Activated CD4-positive, alpha-beta T cell treated with anti-CD3 and anti-CD28 coated beads, Interleukin-2, amount 50 U/mL, for 24 hours (primary cell): ENCODE measurements at regions not wholly inside any gene's neighbourhood (a gene's known extent, or its start where the extent isn't known, plus 50 kb on each side); places are given as distances from the start of the nearest gene placed in this dataset.
"Not testable (repeated sequence)": the region's sequence is repeated elsewhere in the genome, so short reads cannot be mapped to it uniquely, and the experiment has no call there.

Source experiments
- DNase-seq, 2 donors: peaks; one replicate each; pipeline ENCODE4 v3.0.0-alpha.2; 2020; ENCODE audit warnings: low read depth in 1 of 2, low spot score in 1 of 2

GRCh38 chr3:80655216-80655615, 887.4 kb upstream of the ROBO1 start:
- no peak for DNase-seq

- no peak for DNase-seq
Measured at GRCh38 chr3:80649170-80649569, 881.4 kb upstream of the ROBO1 start.

- no peak for DNase-seq
Measured at GRCh38 chr3:80643421-80643820, 875.6 kb upstream of the ROBO1 start.

- no peak for DNase-seq
Measured at GRCh38 chr3:80618295-80619256, 850.8 kb upstream of the ROBO1 start.

GRCh38 chr3:80612366-80612765, 844.6 kb upstream of the ROBO1 start:
- DNase-seq, result no peak

- not testable (repeated sequence) for DNase-seq
Measured at GRCh38 chr3:80608072-80608471, 840.3 kb upstream of the ROBO1 start.

- DNase-seq, result no peak
Measured at GRCh38 chr3:80606073-80606472, 838.3 kb upstream of the ROBO1 start.

GRCh38 chr3:80601479-80601878, 833.7 kb upstream of the ROBO1 start:
- no peak for DNase-seq

GRCh38 chr3:80592792-80593191, 825.0 kb upstream of the ROBO1 start:
- no peak for DNase-seq

GRCh38 chr3:80586338-80586737, 818.5 kb upstream of the ROBO1 start:
- DNase-seq, result no peak

- no peak for DNase-seq
Measured at GRCh38 chr3:80580146-80580545, 812.3 kb upstream of the ROBO1 start.

GRCh38 chr3:80564391-80564790, 796.6 kb upstream of the ROBO1 start:
- no peak for DNase-seq

- DNase-seq, result no peak
Measured at GRCh38 chr3:80559701-80560100, 791.9 kb upstream of the ROBO1 start.

GRCh38 chr3:80556763-80557162, 789.0 kb upstream of the ROBO1 start:
- no peak for DNase-seq

- DNase-seq, result no peak
Measured at GRCh38 chr3:80554304-80554703, 786.5 kb upstream of the ROBO1 start.

- DNase-seq, result no peak
Measured at GRCh38 chr3:80553211-80553610, 785.4 kb upstream of the ROBO1 start.

- no peak for DNase-seq
Measured at GRCh38 chr3:80550174-80550573, 782.4 kb upstream of the ROBO1 start.

- DNase-seq, result no peak
Measured at GRCh38 chr3:80549173-80549572, 781.4 kb upstream of the ROBO1 start.

- DNase-seq, result no peak
Measured at GRCh38 chr3:80543154-80543553, 775.4 kb upstream of the ROBO1 start.

- DNase-seq, result no peak
Measured at GRCh38 chr3:80542456-80542855, 774.7 kb upstream of the ROBO1 start.

- DNase-seq, result no peak
Measured at GRCh38 chr3:80537680-80538079, 769.9 kb upstream of the ROBO1 start.

GRCh38 chr3:80535286-80535685, 767.5 kb upstream of the ROBO1 start:
- DNase-seq, result no peak

- DNase-seq, result no peak
Measured at GRCh38 chr3:80533553-80533952, 765.8 kb upstream of the ROBO1 start.
